H9 (cell line): ENCODE measurements at regions not wholly inside any gene's neighbourhood (a gene's known extent, or its start where the extent isn't known, plus 50 kb on each side); places are given as distances from the start of the nearest gene placed in this dataset.

Experiments used
- DNase-seq: peaks from one replicate; pipeline ENCODE4 v3.0.0-alpha.2; 2017
- H2AFZ ChIP-seq: one replicate; pipeline ENCODE4 v1.6.1; 2013; ENCODE audit warnings: mild to moderate bottlenecking, low read length, control low read depth, moderate library complexity
- H2AK5ac ChIP-seq: 2 replicates; pipeline ENCODE4 v1.6.1; 2013; ENCODE audit warnings: low read length, control low read depth, mixed read lengths; ENCODE audit not compliant: insufficient read length
- H2BK120ac ChIP-seq: one replicate; pipeline ENCODE4 v1.6.1; 2013; ENCODE audit warnings: low read depth, mild to moderate bottlenecking, low read length, control low read depth, inconsistent platforms; ENCODE audit not compliant: poor library complexity, severe bottlenecking
- H2BK12ac ChIP-seq: 2 replicates; pipeline ENCODE4 v1.6.1; 2013; ENCODE audit warnings: low read length, control low read depth, mixed read lengths, low read depth; ENCODE audit not compliant: insufficient read length
- H2BK15ac ChIP-seq: 2 replicates; pipeline ENCODE4 v1.6.1; 2013; ENCODE audit warnings: low read depth, low read length, control low read depth
- H2BK20ac ChIP-seq: one replicate; pipeline ENCODE4 v1.6.1; 2013; ENCODE audit warnings: low read depth, mild to moderate bottlenecking, low read length, control low read depth, inconsistent platforms; ENCODE audit not compliant: poor library complexity, severe bottlenecking
- H2BK5ac ChIP-seq: 2 replicates; pipeline ENCODE4 v1.6.1; 2013; ENCODE audit warnings: low read length, control low read depth, mixed read lengths; ENCODE audit not compliant: insufficient read length
- H3K14ac ChIP-seq: 2 replicates; pipeline ENCODE4 v1.6.1; 2013; ENCODE audit warnings: low read length, control low read depth; ENCODE audit not compliant: insufficient read depth
- H3K18ac ChIP-seq: 2 replicates; pipeline ENCODE4 v1.6.1; 2013; ENCODE audit warnings: low read depth, mild to moderate bottlenecking, mixed read lengths, low read length, control low read depth; ENCODE audit not compliant: insufficient read length
- H3K23ac ChIP-seq: 2 replicates; pipeline ENCODE4 v1.6.1; 2013; ENCODE audit warnings: low read length, control low read depth, mixed read lengths, low read depth; ENCODE audit not compliant: insufficient read length
- H3K23me2 ChIP-seq: 2 replicates; pipeline ENCODE4 v1.6.1; 2013; ENCODE audit warnings: low read depth, mild to moderate bottlenecking, mixed read lengths, low read length, control low read depth; ENCODE audit not compliant: insufficient read length, poor library complexity, severe bottlenecking
- H3K27ac ChIP-seq: 2 replicates; pipeline ENCODE4 v1.5.1; 2013; ENCODE audit warnings: low read length, control low read depth, mixed read lengths, low read depth; ENCODE audit not compliant: insufficient read length
- H3K27me3 ChIP-seq: 2 replicates; pipeline ENCODE4 v1.6.1; 2013; ENCODE audit warnings: low read length, control low read depth, inconsistent platforms; ENCODE audit not compliant: insufficient read depth
- H3K4ac ChIP-seq: 2 replicates; pipeline ENCODE4 v1.6.1; 2013; ENCODE audit warnings: low read depth, mild to moderate bottlenecking, control low read depth, inconsistent platforms, low read length, moderate library complexity
- H3K4me1 ChIP-seq: 2 replicates; pipeline ENCODE4 v1.6.1; 2013; ENCODE audit warnings: low read length, control low read depth, inconsistent platforms; ENCODE audit not compliant: insufficient read depth
- H3K4me2 ChIP-seq: 2 replicates; pipeline ENCODE4 v1.6.1; 2013; ENCODE audit warnings: low read length, control low read depth, mixed read lengths; ENCODE audit not compliant: insufficient read length, insufficient read depth
- H3K56ac ChIP-seq: 2 replicates; pipeline ENCODE4 v1.6.1; 2013; ENCODE audit warnings: low read depth, mild to moderate bottlenecking, mixed read lengths, low read length, control low read depth; ENCODE audit not compliant: insufficient read length
- H3K79me1 ChIP-seq: 2 replicates; pipeline ENCODE4 v1.6.1; 2013; ENCODE audit warnings: low read depth, mild to moderate bottlenecking, moderate library complexity, low read length, control low read depth, inconsistent platforms; ENCODE audit not compliant: insufficient read depth, poor library complexity, severe bottlenecking
- H3K79me2 ChIP-seq: 2 replicates; pipeline ENCODE4 v1.6.1; 2013; ENCODE audit warnings: low read length, control low read depth, inconsistent platforms; ENCODE audit not compliant: insufficient read depth
- H3K9ac ChIP-seq: 2 replicates; pipeline ENCODE4 v1.6.1; 2013; ENCODE audit warnings: low read length, control low read depth, mixed read lengths; ENCODE audit not compliant: insufficient read length; ENCODE audit errors: extremely low read depth
- H3K9me3 ChIP-seq: one replicate; pipeline ENCODE4 v1.6.1; 2013; ENCODE audit warnings: low read depth, low read length, inconsistent platforms; ENCODE audit not compliant: control insufficient read depth
- H3T11ph ChIP-seq: one replicate; pipeline ENCODE4 v1.6.1; 2013; ENCODE audit warnings: mild to moderate bottlenecking, low read length, control low read depth, inconsistent platforms
- H4K20me1 ChIP-seq: one replicate; pipeline ENCODE4 v1.6.1; 2013; ENCODE audit not compliant: control insufficient read depth, insufficient read length, insufficient read depth
- H4K5ac ChIP-seq: 2 replicates; pipeline ENCODE4 v1.6.1; 2013; ENCODE audit warnings: low read depth, mild to moderate bottlenecking, mixed read lengths, low read length, control low read depth; ENCODE audit not compliant: insufficient read length
- H4K8ac ChIP-seq: replicated peaks from 2 replicates; pipeline ENCODE4 v1.6.1; 2013; ENCODE audit warnings: low read length, control low read depth, mixed read lengths, low read depth; ENCODE audit not compliant: insufficient read length
- H4K91ac ChIP-seq: 2 replicates; pipeline ENCODE4 v1.6.1; 2013; ENCODE audit warnings: low read depth, mild to moderate bottlenecking, moderate library complexity, mixed read lengths, low read length, control low read depth; ENCODE audit not compliant: insufficient read length
- H3K27ac Mint-ChIP-seq, 3 experiments: 2 replicates in 2 of 3; 3 replicates in 1 of 3; pipeline ENCODE4 v1.8.0; 2020 to 2021; ENCODE audit warnings: mixed read lengths in 3 of 3, mild to moderate bottlenecking in 1 of 3, moderate library complexity in 1 of 3
- H3K27me3 Mint-ChIP-seq: 2 replicates; pipeline ENCODE4 v1.8.0; 2021; ENCODE audit warnings: low read depth, mild to moderate bottlenecking, moderate library complexity, mixed read lengths
- H3K36me3 Mint-ChIP-seq, 3 experiments: 2 replicates in 2 of 3; 3 replicates in 1 of 3; pipeline ENCODE4 v1.8.0; 2020 to 2021; ENCODE audit warnings: low read depth in 3 of 3, mixed read lengths in 3 of 3; ENCODE audit not compliant: insufficient read depth in 1 of 3
- H3K4me1 Mint-ChIP-seq, 2 experiments: 2 replicates each; pipeline ENCODE4 v1.8.0; 2020; ENCODE audit warnings: mixed read lengths in 2 of 2
- H3K4me3 Mint-ChIP-seq, 2 experiments: 2 replicates in 1 of 2; 3 replicates in 1 of 2; pipeline ENCODE4 v1.8.0; 2020 to 2021; ENCODE audit warnings: mild to moderate bottlenecking in 2 of 2, mixed read lengths in 2 of 2, moderate library complexity in 1 of 2
- H3K9me3 Mint-ChIP-seq, 2 experiments: 2 replicates in 1 of 2; 3 replicates in 1 of 2; pipeline ENCODE4 v1.8.0; 2020; ENCODE audit warnings: mild to moderate bottlenecking in 2 of 2, mixed read lengths in 2 of 2, moderate library complexity in 1 of 2
- WGBS: extraction: QIAGEN DNeasy Blood & Tissue Kit; methylation state at CpG from one replicate; pipeline ENCODE4 v1.1.7; 2013; ENCODE audit warnings: missing lambda C conversion rate, low lambda C conversion rate, mixed read lengths; ENCODE audit not compliant: insufficient read length; ENCODE audit errors: extremely low coverage; 5-methylcytosine and 5-hydroxymethylcytosine counted together
- TF ChIP-seq, protein P1 (sequence below): fragments of 200-600 bp; sonication (generic); conservative IDR thresholded peaks from 3 replicates; pipeline ENCODE4 v1.8.0; 2021; ENCODE audit warnings: antibody characterized with exemption, mild to moderate bottlenecking

DNA sequence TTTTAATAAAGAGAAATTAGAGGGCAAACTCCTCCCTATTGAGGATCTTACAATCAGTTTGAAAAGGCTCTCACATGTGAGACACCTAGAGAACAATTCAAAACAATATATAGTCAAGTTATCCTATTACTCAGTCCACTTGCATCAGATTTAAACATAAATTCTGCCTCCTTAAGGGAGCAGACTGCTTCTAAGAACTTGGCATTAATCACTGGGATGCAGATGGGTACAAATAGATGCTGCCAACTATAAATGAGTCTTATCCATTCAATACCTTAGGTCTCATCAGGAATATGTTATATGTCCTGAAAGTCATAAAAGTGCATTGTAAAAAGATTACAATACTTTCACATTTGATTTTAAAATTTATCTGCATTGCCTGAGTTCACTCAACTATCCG, 269.3 kb upstream of the KIRREL3 start:
- Histone ChIP-seq H2BK120ac (no peak overlapping the region), H3K79me1 (no peaks in the 10 kb centered on the region), H3K4me1 (no peaks in the 10 kb centered on the region), H2AFZ (no peak overlapping the region), H3K18ac (no peak overlapping the region), H3K23ac (no peak overlapping the region), H3K9me3 (no peaks in the 10 kb centered on the region), H4K8ac (no peak overlapping the region), H3K4ac (no peak overlapping the region), H4K5ac (no peak overlapping the region), H2BK15ac (no peak overlapping the region), H2AK5ac (no peak overlapping the region), H3K27me3 (no peaks in the 10 kb centered on the region), H3K9ac (no peak overlapping the region), H3K79me2 (no peaks in the 10 kb centered on the region), H3T11ph (no peak overlapping the region), H3K56ac (no peak overlapping the region), H3K14ac (no peak overlapping the region), H3K27ac (no peak overlapping the region), H2BK12ac (no peak overlapping the region), H3K23me2 (no peaks in the 10 kb centered on the region), H2BK5ac (no peak overlapping the region), H2BK20ac (no peak overlapping the region), H4K20me1 (no peaks in the 10 kb centered on the region), H4K91ac (no peak overlapping the region), H3K4me2 (no peak overlapping the region)
- no peak overlapping the region for H3K27ac Mint-ChIP-seq
- H3K4me3 Mint-ChIP-seq = no peak overlapping the region
- TF ChIP-seq, protein P1, sequence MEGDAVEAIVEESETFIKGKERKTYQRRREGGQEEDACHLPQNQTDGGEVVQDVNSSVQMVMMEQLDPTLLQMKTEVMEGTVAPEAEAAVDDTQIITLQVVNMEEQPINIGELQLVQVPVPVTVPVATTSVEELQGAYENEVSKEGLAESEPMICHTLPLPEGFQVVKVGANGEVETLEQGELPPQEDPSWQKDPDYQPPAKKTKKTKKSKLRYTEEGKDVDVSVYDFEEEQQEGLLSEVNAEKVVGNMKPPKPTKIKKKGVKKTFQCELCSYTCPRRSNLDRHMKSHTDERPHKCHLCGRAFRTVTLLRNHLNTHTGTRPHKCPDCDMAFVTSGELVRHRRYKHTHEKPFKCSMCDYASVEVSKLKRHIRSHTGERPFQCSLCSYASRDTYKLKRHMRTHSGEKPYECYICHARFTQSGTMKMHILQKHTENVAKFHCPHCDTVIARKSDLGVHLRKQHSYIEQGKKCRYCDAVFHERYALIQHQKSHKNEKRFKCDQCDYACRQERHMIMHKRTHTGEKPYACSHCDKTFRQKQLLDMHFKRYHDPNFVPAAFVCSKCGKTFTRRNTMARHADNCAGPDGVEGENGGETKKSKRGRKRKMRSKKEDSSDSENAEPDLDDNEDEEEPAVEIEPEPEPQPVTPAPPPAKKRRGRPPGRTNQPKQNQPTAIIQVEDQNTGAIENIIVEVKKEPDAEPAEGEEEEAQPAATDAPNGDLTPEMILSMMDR = no peak
- WGBS = no CpG with 5 or more reads among the region's 1 CpG
- no peak for DNase-seq
- peaks cover 5 to 7% of the 10 kb centered on the region in 2 experiments; a peak in 2 of 5 replicates for H3K9me3 Mint-ChIP-seq
- H3K27me3 Mint-ChIP-seq = no peaks in the 10 kb centered on the region
- peaks cover 10 to 13% of the 10 kb centered on the region in 2 experiments for H3K4me1 Mint-ChIP-seq
- peaks cover 0 to 6% (median 0%) of the 10 kb centered on the region in 3 experiments; a peak in 1 of 7 replicates for H3K36me3 Mint-ChIP-seq
